Islet precursor cell (in vitro differentiated cells): ENCODE measurements at regions not wholly inside any gene's neighbourhood (a gene's known extent, or its start where the extent isn't known, plus 50 kb on each side); places are given as distances from the start of the nearest gene placed in this dataset.
"Not testable (repeated sequence)": the region's sequence is repeated elsewhere in the genome, so short reads cannot be mapped to it uniquely, and the experiment has no call there.

Experiments
- DNase-seq: peaks from one replicate; pipeline ENCODE4 v3.0.0-alpha.2; 2018

GRCh38 chr5:56656846-56657726, 158.3 kb upstream of the MAP3K1 start:
- DNase-seq = no peak

- no peak for DNase-seq
Observed at GRCh38 chr5:56651893-56652292, 163.5 kb upstream of the MAP3K1 start.

- no peak for DNase-seq
Observed at GRCh38 chr5:56650386-56650785, 165.0 kb upstream of the MAP3K1 start.

DNA sequence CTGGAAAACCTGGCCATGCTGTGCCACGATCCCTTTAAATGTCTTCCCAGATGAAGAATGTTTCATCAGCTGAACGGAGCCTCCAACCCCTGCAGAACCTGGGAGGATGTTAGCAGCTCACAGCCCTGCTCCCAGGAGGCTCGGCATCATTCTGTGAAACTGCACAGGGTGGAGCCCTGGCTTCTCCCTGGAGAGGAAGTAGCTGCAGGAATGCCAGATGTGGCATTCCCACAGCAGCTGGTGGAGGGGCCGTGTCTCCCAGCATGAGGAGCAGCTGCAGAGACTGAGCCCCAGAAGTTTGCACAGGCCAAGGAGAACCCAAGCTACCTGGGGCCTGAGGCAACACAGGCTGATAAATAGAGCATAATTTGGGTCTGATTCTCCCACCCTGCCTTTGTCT, 165.8 kb upstream of the MAP3K1 start:
- peak; percentile 67 for DNase-seq

DNA sequence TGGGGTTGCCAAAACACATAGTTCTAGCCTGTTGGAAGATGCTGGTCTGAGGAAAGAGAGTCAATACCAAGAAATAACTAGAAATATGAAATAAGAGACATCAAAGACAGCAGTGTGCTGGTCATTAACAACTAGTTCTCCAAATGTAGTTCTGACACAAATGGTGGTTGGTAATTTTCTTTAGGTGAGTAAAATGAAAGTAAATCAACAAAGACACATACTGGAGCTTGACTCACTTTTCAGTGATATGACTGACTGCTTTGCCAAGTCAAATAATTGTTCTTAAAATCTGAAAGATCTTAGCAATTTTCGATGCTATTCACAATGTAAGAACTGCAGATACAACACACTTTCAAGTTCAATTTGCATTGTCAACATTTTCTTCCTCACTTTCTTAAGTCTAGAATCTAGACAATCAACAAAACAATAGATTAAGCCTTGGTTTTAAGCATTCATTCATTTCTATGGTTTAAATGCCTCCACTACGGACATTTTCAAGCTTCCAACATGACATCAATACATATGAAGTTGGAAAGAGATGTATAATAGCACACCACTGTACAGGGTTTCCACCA, 166.8 kb upstream of the MAP3K1 start:
- no peak for DNase-seq

GRCh38 chr5:56647099-56647850, 168.1 kb upstream of the MAP3K1 start:
- DNase-seq = no peak

DNA sequence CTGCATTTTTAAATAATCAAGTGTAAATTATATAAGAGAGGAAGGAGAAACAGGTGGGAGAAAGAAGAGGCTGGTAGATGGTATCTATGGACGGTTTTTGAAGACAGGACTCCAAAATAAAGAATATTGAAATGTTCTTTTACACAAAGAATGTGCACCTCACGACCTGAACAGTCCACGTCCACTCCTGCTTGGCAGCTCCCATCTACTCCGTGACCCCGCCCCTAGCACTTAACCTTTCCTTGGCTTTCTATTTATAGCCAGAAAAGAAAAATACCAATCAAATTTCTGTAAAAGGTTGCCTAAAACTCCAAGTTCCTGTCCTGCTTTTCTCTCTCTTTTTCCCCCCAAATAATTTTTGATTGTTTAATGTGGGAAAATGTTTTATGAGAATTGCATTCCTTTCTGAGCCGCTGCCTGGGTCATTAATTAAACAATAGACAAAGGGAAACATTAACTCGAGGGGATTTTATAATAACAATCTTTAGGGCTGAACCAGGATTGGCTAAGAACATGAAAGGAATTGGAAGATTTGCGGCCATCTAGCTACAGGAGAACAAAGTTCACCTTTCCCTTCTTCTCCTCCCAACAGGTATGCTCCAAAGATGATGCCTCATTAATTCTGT, 173.6 kb upstream of the MAP3K1 start:
- DNase-seq = no peak

GRCh38 chr5:56640763-56641406, 174.5 kb upstream of the MAP3K1 start:
- DNase-seq = no peak

- DNase-seq = no peak
Observed at GRCh38 chr5:56639476-56639875, 175.9 kb upstream of the MAP3K1 start.

DNA sequence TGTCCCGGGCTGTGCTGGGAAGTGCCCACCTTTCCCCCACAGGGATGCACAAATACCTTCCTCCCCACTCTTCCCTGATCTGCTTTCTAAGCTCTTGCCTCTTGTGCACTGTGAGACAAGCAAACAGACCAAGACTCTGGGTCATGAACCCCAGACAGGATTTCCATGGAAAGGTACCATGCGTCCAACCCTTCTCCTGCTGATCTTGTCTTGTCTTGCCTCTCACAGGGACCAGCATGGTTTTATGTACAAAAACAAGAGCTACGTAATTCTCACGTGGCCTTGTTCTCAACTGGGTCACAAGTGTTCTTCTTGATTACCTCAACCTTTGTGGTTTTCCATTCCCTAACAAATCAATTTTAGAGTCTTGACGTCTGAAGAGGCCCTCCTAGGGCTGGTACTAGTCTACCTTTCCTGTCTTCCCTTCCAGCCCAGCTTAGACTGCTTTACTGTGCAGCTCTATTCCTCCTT, 176.5 kb upstream of the MAP3K1 start:
- no peak for DNase-seq

DNA sequence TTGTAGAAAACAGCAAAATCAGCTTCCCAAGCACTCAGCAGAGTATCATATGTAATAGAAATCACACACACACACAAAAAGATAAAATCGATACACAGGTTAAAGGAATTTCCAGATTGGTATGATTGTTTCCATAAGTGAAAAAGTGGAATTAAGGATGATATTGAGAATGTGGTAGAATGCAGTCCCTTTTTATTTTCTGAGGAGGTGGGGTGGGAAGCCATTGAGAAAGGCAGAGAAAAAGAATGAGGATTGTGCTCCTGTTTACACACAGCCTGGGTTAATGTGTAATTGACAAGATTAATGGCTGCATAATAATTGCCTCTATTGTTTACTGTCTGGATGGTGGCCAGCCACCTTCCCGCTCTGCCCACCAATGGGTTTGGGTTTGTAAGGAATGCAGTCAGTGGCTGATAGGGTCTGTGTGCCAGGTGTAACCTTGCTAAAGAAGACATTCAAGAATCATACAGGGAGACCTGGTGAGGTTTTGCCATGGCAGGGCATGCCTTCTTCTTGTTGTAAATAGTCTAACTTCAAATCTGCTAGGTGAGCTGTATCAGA, 177.2 kb upstream of the MAP3K1 start:
- DNase-seq = peak; percentile 62

GRCh38 chr5:56637321-56637920, 177.9 kb upstream of the MAP3K1 start:
- peak; percentile 67 for DNase-seq

DNA sequence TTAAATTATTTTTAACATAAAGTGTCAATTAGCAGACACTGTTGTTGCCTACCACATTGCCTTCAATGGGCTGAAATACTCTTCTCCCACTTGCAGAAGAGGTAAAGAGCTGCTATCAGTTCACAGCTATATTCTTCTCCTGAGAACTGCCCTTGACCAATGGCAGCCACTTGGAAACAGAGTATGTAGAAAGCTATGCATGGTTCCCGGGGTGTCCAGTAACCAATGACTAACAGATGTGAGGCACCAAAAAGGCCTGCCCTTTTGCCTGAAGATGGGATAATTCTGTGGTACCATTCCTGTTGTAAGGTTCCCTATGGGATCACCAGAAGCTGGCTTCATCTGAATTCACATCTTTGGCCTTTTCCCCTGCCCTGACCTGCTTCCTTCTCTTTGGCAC, 181.4 kb upstream of the MAP3K1 start:
- no peak for DNase-seq

DNA sequence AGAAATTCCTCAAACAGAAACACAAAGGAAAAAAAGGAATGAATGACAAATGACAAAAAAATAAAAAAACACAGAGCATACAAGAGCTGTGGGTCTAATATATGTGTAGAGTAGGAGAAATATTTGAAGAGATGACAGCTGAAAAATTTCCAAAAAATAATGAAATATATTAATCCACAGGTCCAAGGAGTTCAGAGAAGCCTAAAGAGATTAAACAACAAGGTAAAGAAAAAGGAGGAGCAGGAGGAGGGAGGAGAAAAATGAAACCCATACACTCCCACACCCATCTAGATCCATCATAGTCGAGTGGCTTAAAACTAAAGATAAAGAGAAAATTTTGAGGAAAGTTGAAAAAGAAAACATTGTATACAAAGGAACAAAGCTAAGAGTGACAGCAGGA, 182.4 kb upstream of the MAP3K1 start:
- DNase-seq = no peak

- DNase-seq = no peak
Observed at GRCh38 chr5:56632199-56632598, 183.2 kb upstream of the MAP3K1 start.

DNA sequence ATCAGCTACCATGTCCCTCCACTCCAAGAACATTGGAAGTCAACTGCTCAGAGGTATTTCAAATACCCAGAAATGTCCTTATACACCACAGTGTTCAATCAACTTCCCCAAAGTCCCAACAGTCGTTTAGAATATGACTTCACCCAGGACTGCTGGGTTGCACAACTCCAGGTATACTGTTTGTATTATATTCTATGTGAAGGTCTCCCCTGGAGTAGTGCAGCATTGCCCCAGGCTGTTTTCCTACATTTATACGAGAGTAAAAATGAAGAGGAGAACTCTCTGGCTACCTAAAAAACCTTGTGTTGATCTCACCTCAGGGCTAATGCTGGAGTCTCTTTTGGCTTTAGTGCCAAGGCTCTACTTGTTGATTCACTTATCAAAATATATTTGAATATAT, 183.6 kb upstream of the MAP3K1 start:
- DNase-seq = no peak

DNA sequence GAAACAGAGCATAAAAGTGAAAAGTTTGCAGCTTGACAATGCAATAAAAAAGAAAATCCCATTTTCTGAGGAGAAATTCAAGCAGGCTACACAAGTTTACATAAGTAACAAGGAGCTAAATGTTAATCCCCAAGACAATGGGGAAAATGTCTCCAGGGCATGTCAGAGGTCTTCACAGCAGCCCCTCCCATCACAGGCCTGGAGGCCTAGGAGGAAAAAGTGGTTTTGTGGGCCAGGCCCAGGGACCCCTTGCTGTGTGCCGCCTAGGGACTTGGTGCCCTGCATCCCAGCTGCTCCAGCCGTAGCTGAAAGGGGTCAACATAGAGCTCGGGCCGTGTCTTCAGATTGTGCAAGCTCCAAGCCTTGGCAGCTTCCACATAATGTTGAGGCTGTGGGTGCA, 186.7 kb upstream of the MAP3K1 start:
- DNase-seq = not testable (repeated sequence)

DNA sequence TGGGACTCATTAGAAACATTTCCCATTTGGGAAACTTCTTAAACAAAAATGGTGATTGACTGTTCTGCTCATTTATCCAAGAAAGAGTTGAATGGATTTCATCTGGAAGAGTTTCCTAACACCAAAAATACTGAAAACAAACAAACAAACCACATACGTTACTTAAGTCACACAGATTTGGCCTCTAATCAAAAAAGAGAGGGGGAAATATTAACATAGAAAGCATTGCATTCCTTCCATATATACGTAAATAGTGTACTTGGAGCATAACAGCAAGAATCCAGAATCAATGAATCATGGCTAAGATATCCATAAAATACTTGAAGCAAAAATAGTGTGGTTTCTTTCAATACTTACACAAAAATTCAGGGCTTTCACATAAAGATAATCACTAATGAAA, 189.8 kb upstream of the MAP3K1 start:
- DNase-seq = no peak

GRCh38 chr5:56624751-56625150, 190.6 kb upstream of the MAP3K1 start:
- DNase-seq = no peak

- DNase-seq = no peak
Observed at GRCh38 chr5:56622141-56622540, 193.2 kb upstream of the MAP3K1 start.

GRCh38 chr5:56620903-56621677, 194.3 kb upstream of the MAP3K1 start:
- no peak for DNase-seq
